Hepatic stellate cell (primary cell): ENCODE measurements at regions not wholly inside any gene's neighbourhood (a gene's known extent, or its start where the extent isn't known, plus 50 kb on each side); places are given as distances from the start of the nearest gene placed in this dataset.
A peak's percentile ranks its signal among the peaks of the same experiment; 100 is the strongest.

Experiments
- DNase-seq: peaks from one replicate; pipeline ENCODE4 v3.0.0; 2011; ENCODE audit warnings: low spot score

GRCh38 chr16:86382067-86382773, 128.1 kb upstream of the FOXF1 start:
- no peak for DNase-seq

GRCh38 chr16:86382774-86383407, 127.4 kb upstream of the FOXF1 start:
- no peak for DNase-seq

- DNase-seq: peak; percentile 95
Measured at GRCh38 chr16:86383488-86384262, 126.7 kb upstream of the FOXF1 start.

- DNase-seq: no peak
Measured at GRCh38 chr16:86384263-86384649, 126.1 kb upstream of the FOXF1 start.

GRCh38 chr16:86384980-86385379, 125.3 kb upstream of the FOXF1 start:
- no peak for DNase-seq

- peak; percentile 98 for DNase-seq
Measured at GRCh38 chr16:86387468-86388440, 122.6 kb upstream of the FOXF1 start.

- no peak for DNase-seq
Measured at GRCh38 chr16:86388976-86389375, 121.4 kb upstream of the FOXF1 start.

DNA sequence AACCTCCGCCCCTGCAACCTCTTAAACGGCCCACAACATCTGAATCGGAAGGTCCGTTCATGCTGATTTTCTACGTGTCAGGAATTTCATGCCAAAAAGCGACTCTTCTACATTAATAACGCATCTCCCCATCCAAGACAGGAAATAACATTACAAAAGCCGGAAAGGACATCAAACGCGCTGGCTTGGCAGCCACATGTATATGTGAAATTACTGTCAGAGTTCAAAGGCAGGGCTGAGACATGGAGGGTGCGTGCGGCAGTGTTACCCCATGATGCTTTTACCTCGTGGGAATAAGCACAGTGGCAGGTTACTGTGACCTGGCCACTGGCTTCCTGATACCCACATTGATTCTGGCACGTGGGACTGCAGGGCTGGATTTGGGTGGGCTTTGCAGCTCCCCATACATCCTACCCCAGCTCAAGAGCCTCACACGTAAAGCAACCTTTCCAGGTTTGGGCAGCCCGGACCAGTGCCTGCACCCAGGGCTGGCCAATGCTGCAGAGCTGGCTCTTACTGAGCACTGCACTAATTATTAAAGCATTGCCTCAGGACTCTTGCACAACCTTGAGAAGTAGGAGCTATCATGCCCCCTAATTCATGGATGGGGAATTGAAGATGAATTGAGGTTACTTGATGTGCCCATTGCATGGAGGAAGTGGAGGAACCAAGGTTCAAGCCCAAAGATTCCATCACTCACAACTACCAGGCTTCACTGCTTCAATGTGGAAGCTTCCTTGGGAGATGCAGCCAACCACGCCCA, 120.6 kb upstream of the FOXF1 start:
- no peak for DNase-seq

- no peak for DNase-seq
Measured at GRCh38 chr16:86390335-86390734, 120.0 kb upstream of the FOXF1 start.

DNA sequence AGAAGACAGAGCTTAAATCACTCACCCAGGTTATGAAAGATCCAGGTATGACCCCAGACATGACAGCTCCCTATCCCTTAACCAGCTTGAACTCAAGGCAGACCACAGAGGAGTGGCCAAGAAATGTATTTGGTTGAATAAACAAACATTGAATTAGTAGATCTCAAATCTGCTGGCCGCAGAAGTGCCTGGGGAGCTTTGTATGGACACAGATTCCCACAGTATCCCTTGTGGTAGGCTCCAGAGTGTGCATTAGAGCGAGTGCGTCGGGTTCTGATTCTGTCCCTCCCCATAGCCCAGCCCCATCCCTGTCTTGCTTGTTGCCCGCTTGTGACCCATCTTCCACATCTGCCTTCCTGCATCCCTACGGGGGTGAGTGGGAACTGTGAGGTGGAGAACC, 118.8 kb upstream of the FOXF1 start:
- DNase-seq: no peak

GRCh38 chr16:86391984-86392383, 118.3 kb upstream of the FOXF1 start:
- peak; percentile 75 for DNase-seq

DNA sequence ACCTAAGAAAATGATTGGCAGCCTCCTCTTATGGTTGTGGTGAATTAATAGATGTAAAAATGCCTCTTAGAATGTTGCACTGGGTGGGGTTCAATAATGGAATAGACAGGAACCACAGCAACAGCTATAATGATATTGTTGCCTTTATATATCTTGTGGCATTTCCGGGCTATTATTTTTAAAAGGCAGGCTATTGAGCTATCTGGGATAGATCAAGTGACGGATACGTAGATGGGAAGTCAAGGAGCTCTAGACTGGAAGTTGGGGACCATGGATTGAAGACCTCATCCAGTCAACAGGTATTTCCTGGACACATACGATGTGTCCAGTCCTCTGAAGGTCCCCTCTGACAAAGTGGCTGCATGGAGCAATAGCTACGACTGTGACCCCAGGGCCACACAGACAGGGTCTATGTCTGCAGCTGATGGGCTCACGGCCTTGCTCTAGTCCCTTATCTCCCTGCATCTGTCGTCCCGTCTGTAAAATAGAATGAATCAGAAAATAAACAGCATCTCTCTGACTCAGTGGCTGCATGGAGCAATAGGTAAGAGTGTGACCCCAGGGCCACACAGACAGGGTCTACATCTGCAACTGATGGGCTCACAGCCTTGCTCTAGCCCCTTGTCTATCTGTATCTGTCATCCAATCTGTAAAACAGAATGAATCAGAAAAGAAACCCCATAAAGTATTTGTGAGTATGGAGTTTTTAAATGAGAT, 117.7 kb upstream of the FOXF1 start:
- no peak for DNase-seq

GRCh38 chr16:86393907-86394626, 116.3 kb upstream of the FOXF1 start:
- no peak for DNase-seq

DNA sequence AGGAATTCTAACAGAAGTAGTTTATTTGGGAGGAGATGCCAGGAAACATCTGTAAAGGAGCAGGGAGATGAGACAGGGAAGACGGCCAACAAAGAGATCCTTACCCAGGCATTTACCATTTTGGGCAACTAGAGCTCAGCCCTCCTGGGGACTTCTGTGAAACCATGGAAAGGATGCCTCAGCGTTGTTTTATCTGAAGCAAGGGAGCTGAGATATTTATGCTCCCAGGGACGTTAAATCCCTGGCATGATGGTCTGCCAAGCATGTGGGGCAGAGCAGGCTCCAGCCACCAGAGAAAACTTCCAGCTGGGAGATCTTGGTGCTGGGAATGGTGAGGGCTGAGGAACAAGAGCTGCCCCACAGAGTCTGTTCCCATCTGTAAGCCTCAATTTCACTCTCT, 114.8 kb upstream of the FOXF1 start:
- DNase-seq: no peak

- DNase-seq: no peak
Measured at GRCh38 chr16:86396422-86396821, 113.9 kb upstream of the FOXF1 start.

- DNase-seq: peak; percentile 47
Measured at GRCh38 chr16:86396901-86397311, 113.4 kb upstream of the FOXF1 start.

DNA sequence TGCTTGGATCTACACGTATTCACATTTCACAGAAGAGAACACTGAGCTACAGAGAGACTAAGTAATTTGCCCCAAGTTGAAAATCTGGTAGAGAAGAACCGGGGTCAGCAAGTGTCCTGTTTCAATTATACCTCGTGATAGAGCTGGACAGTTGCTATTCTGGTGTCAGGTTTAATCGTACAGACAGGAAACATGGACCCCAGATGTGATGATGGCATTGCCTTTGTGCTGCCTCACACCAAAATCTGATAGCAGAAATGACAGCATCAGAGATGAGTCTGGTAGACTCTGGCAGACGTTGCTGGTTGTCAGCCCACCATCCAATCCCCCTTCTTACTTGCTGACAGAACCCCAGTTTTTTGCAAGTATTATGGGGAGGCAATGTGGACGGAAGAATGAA, 112.1 kb upstream of the FOXF1 start:
- DNase-seq: no peak

DNA sequence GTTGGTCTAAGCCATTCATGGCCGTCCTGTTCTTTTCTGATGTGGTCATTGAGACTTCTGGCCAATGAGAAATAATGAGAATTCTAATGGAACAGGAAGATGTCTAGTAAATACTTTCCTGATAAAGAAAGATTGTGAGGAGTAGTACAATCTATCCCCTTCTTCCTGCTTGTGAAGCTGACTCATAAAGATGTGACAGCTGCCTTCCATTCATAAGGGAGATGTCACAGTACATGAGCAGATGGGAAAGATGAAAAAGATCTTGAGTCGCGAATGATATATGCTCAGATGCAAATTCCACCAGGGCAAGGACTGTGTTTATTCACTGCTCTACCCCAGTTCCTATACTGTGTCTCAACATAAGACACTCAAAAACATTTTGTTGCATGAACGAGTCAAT, 111.7 kb upstream of the FOXF1 start:
- peak; percentile 59 for DNase-seq

DNA sequence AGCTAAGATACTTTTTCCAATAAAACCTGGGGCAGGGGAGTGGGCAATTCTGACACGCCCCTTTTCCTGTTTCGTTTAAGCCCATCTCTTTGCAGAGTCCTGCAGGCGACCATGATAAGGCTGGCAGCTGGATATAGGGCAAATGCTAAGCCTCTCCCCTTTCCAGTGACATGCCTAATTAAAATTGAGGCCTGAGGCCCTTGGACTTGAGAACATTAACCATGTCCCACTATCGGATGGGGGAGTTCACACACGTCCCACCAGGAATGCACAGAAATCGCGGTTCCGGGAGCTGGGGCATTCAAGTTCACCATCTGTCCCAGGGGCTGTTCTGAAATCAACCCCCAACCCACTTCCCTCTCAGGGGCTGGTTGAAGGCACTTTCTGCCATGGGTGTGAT, 109.2 kb upstream of the FOXF1 start:
- no peak for DNase-seq

DNA sequence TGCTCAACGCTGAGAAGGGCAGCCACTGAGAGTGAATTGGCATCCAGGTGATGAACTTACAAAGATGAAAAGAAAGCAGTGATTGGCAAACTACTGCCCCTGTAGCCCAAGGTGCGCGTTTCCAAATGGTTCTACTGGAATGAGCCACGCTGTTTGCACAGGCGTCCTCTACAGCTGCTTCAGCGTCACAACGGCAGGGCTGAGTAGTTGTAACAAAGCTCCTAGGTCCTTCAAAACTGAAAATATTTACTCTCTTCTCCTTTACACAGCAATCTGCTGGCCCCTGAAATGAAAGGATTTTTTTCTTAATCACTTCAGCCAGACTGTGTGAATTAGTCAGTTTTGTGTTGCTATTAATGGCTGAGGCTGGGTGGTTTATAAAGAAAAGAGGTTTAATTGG, 107.2 kb upstream of the FOXF1 start:
- no peak for DNase-seq
